ENCODE measurements at regions not wholly inside any gene's neighbourhood (a gene's known extent, or its start where the extent isn't known, plus 50 kb on each side); places are given as distances from the start of the nearest gene placed in this dataset.

GRCh38 chr4:178309890-178310289, 867.7 kb upstream of the AGA start:
- no peak for DNase-seq

DNA sequence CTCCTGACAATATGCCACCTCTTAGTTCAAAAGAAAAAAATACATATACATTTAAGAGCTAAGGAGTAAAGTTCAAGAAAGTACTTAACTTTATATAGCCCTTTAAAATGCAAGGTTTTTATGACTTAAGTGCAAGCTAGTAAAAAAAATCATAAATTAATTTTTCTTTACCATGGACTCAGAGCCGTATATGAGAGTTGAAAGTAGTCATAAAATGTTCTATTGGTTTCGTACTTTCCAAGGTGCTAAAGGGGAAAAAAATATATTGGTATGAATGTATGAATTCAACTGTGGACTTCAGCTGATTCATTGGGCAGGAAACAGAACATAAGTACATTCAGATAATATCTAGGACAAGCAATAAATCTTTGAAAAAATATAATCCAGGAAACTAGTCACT, 869.8 kb upstream of the AGA start:
- no peak for DNase-seq

DNA sequence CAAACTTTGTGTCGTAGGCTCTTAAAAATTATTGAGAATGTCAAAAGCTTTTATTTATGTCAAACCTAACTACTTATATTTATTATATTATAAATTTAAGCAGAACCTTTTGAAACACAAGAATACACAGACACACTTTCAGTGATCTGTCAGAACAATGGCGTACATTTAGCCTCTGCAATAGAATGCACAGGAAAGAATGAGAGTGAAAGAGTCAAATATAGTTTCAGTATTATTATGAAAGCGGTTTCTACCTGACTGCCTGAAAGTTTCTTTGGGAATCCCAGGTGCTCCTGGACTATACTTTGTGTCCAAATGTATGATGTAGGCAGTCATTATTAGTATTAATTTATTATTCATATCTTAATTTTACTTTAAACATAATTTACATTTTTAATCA, 872.0 kb upstream of the AGA start:
- no peak for DNase-seq

- DNase-seq, result no peak
Measured at GRCh38 chr4:178316211-178316610, 874.0 kb upstream of the AGA start.

DNA sequence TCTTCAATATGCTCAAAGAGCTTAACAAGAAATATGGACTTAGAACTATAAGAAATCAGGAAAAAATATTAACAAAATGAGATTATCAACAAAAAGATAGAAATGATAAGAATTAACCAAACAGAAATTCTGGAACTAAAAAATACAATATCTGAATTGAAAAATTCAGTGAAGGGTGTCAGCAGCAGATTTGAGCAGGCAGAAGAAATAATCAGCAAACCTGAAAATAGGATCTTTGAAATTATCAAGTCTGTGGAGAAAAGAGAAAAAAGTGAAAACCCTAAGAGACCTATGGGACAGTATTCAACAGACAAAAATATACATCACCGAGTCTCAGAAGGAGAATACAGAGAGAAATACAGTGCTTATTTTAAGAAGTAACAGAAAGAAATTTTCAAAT, 877.8 kb upstream of the AGA start:
- no peak for DNase-seq

DNA sequence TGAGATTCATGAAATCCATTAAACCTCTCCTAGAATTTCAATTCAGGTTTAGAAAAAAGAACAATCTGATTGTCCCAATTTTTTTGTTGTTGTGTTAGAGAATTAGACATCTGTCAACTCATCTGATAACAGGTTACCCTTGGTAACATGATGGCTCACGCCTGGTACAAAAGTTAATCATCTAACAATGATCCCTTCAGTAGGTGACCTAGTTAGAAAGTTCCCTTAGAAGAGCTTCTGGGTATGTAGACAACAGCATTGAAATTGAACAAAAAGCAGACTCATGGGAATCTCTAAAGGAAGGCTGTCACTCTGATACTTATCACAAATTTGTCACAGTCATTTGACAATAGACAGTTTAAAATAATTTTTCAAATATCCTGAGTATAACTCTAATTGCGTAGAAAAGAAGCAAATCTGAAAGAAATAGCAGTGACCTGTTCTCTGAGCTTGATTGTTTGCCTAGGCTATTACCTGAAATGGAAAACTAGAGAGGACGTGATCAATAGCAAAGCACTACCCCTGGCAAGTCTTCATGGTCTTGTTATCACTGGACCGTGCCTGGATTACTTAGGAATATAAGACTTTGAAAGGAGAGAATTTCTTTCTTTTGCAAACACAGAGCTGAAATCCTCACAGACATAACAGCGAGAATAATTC, 880.4 kb upstream of the AGA start:
- no peak for DNase-seq

DNA sequence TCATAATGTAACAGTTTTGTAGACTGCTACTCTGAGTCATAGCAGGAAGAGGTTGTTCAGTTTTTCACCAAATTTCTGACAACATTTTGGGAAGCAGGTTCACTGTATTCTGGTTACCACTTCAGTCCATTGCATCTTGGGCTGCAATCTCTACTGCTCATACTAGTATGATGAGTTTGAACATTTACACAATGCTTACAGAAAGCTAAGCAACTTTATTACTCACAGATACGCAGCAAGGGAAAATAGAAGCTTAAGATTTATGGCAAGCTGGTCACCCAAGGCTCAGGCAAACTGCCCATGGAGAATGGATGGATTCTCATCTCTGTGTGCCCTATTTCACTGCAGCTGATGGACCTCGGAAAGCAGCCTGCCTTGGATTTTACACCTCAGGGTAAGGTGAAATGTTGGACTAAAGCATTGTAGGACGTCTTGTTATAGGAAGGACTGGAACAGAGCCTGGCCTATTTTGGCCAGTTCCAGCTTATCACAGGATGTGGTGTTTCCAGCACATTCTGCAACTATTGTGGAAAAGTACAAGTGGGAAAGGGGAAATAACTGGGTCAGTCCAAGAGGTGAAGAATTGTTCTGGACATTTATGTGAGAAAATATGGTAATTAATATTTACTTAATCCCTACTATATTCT, 887.1 kb upstream of the AGA start:
- no peak for DNase-seq

DNA sequence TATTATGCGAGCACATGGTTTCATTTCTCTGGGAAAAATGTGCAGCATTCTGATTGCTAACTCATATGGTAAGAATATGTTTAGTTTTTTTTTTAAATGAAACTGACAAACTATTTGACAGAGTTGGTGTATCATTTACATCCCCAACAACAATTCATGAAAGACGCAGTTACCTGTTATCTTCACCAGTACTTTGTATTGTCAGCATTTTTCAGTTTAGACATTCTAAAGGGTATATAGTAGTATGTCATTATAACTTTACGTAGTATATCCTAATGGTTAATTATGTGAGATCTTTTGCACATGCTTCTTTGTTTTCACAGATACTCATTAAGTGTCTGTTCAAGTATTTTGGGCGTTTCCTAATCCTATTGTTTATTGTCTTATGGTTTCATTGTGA, 891.1 kb upstream of the AGA start:
- DNase-seq, result no peak

GRCh38 chr4:178339769-178340168, 897.5 kb upstream of the AGA start:
- DNase-seq, result no peak

GRCh38 chr4:178340468-178340867, 898.2 kb upstream of the AGA start:
- DNase-seq, result no peak

GRCh38 chr4:178344096-178344495, 901.9 kb upstream of the AGA start:
- DNase-seq, result no peak

DNA sequence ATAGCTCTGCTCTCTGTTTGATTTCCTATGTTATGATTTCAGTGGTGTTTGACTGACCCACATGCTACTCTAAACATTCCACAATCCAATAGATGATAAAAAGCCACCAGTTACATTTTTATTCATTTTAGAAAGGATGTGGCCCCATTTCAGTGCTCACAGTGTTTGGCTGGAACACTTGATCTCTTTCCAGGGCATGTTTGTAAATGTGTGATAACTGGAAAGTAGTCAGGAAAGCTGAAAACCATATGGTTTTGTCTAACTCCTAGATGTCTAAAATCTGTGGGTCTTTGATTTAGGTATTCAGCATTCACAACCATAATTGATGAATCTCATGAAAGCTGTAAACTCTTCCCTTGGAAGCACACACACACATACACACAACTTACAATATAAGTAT, 904.9 kb upstream of the AGA start:
- no peak for DNase-seq

DNA sequence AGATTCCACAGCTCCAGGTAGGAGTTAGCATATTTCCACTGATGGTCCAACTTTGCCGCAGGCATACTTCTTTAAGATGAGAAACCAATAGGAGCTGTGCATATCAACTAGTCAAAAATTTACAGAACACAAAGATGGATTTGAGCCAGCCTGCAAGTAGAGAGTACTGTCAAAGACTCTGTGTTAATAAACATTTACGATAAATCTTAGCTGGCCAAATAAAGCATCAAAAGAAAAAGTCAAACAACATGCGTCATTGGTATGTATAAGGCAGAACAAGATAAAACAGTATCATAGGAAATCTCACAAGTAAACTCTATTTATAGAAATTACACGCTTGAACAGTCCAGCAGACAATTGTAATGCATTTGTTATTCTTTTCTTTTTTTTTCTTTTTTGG, 907.4 kb upstream of the AGA start:
- DNase-seq, result no peak

DNA sequence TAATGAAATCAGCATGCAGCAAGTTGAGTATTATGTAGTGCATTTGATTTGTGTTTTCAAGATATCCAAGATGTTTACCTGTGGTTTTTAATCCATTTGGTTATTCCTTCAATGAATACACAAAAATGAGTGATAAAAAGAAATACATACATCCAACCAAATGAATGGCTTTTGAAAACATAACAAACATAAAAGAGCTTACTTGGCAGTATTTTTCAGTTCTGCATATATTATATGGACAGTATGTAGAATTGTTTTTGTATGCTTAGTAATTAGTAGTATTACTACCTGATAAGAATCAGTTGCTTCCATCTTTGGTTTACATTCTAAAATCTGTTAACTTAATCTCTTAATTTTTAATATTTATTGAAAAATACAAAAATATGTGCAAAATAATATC, 908.9 kb upstream of the AGA start:
- no peak for DNase-seq

DNA sequence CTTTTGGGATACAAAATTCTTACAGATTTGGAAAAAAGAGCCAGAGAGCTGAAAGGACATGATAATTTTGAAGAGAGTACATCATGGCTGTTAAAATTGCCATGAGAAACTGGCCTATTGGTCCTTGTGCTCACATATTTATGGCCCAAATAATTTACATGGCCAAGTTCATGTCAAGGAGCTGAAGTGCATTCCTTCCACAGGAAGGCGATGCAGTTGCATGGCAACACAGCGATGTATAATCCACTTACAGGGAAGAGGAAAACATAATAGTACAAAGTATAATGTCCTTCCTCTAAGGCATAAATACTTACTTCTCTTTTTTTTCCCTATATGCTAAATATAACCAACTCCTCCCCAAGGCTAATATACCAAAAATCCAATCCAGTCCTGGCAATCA, 914.5 kb upstream of the AGA start:
- no peak for DNase-seq

DNA sequence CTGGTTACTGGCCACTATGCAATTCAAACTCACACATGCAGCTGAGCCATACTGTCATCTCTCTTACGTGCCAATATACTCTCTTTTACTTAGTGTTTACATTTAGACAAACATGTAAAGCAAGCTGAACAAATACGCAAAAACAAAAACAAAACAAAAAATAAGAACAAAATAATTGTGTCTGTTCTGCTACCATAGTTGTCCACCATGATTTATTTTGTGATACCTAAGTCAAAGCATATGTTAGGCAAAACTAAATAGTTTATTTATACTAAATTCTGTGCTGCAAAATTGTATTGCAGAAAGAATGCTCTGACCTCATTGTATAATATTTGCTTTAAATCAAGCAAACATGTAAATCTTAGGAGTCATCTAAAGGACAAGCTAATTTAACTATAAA, 943.2 kb upstream of the AGA start:
- DNase-seq, result no peak

DNA sequence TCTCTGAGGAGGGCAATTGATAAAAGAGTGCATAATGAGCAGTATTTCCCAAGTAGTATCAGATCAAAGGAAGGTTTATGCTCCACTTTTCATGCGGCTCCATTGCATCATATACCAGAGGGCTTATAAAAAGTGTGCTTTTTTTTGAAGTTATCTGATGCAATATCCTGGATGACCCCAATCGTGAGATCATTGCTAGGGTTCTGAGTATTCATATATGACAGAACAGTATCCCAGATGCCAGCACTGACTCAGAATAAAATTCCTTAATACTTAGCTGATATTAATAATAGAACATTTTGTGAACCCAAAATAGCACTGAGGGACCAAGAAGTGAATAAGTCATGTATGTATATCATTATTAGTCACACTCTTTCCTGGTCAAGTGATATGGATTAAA, 945.5 kb upstream of the AGA start:
- no peak for DNase-seq

GRCh38 chr4:178395798-178396197, 953.6 kb upstream of the AGA start:
- no peak for DNase-seq

DNA sequence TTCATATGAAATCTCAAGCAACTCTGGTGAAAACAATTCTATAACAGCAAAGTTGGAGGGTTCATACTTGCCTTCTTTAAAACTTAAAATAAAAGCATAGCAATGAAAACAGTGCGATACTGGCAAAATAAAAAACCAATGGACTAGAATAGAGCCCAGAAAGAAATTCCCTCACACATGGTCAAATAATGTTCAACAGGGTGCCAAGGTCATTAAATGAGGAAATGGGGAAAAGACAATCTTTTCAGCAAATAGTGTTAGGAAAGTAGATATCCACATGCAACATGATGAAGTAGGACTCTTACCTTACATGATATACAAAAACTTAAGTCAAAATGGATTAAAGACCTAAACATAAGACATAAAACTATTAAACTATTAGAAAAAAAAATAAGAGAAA, 970.2 kb upstream of the AGA start:
- DNase-seq, result no peak

- DNase-seq, result no peak
Measured at GRCh38 chr4:178414042-178414441, 971.8 kb upstream of the AGA start.

DNA sequence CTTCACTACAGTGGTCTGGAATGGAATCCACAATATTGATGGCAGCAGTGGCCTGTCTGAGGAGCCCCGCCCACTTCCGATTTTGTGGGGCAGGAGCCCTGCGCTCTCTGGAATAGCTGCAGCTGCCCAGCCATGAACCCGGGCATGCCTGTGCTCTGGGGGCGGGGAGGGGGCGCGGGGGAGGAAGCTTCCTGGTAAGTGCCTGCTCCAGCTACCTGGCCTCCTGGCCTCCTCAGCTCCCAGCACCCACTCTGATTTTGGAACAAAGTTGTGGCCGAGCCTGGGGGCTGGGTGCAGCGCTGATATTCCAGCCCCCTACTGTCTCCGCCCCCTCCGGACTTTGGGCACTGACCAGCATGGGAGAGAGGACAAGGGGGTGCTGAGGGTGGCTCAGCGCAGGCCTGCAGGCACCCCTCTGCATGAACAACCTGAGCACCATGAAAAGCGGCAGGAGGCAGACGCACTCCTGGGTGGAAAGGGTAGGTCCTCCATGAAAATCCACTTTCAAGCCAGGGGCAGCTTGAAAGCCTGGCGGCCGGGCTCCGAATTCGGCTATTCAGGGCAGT, 972.7 kb upstream of the AGA start:
- no peak for DNase-seq

DNA sequence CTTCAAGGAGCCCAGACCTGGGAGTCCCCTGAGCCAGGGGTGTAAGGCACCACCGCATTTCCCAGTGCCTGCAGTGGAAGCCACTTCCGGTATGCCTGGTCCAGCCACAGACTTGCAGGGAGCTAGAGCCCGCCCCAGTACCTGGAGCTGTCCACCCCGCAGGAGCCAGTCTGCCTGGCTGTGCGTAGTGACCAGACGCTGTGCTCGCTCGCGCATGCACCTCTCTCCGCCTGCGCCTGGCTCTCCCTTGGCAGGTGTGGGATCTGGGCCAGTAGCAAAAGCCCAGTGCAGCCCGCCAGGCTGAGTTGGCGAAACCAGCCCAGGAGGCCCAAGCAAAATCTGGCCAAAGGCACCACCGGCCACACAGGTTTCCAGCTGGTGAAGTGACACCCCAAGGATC, 973.7 kb upstream of the AGA start:
- DNase-seq, result no peak

- DNase-seq, result no peak
Measured at GRCh38 chr4:178423366-178423765, 981.1 kb upstream of the AGA start.

GRCh38 chr4:178426871-178427270, 984.6 kb upstream of the AGA start:
- DNase-seq, result no peak

DNA sequence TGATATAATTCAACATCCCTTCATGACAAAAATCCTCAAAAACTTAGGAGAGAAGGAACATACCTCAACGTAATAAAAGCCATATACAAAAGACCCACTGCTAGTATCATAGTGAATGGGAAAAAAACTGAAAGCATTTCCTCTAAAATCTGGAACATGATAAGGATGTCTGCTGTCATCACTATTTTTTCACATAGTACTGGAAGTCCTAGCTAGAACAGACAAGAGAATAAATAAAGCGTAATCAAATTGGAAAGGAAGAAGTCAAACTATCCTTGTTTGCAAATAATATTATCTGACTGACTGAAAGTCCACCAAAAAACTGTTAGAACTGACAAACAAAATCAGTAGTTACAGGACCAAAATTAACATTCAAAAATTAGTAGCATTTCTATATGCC, 985.4 kb upstream of the AGA start:
- no peak for DNase-seq
